ENCODE measurements at regions not wholly inside any gene's neighbourhood (a gene's known extent, or its start where the extent isn't known, plus 50 kb on each side); places are given as distances from the start of the nearest gene placed in this dataset.

DNA sequence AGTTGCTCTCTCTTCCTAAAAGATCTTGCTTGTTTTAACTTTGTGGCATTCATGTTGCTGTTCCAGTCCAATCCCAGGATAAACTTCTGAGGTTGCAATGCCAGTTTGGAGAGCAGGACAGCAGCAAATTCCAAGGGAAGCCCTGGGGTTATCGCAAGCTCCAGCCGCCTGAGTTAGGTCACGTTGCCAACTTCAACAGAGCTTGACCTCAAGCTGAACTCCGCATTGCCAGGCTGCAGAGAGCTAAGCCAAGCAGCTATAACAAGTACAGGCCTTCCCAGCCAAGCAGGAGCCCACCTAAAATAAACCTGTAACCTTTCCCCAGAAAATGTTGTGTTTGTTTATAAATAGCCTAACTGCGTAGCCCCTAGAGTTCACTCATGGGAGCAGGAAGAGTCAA lies 138.9 kb upstream of the LYZL1 start:
- intact Hi-C loops (cut with DNase I) = no loop called here
- no peaks in the 10 kb centered on the region for H3K36me3 ChIP-seq
- H3K27me3 ChIP-seq (ENCODE audit: low read depth) = no peaks in the 10 kb centered on the region
- peak; percentile 56 to 77 for ATAC-seq
- TF ChIP-seq, protein P1, sequence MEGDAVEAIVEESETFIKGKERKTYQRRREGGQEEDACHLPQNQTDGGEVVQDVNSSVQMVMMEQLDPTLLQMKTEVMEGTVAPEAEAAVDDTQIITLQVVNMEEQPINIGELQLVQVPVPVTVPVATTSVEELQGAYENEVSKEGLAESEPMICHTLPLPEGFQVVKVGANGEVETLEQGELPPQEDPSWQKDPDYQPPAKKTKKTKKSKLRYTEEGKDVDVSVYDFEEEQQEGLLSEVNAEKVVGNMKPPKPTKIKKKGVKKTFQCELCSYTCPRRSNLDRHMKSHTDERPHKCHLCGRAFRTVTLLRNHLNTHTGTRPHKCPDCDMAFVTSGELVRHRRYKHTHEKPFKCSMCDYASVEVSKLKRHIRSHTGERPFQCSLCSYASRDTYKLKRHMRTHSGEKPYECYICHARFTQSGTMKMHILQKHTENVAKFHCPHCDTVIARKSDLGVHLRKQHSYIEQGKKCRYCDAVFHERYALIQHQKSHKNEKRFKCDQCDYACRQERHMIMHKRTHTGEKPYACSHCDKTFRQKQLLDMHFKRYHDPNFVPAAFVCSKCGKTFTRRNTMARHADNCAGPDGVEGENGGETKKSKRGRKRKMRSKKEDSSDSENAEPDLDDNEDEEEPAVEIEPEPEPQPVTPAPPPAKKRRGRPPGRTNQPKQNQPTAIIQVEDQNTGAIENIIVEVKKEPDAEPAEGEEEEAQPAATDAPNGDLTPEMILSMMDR (IDR thresholded peaks at IDR 0.05) = no peak
- DNase-seq = peak; percentile 50
- no peaks in the 10 kb centered on the region for H3K9me3 ChIP-seq
- H3K4me3 ChIP-seq = no peak overlapping the region
- H3K27ac ChIP-seq = no peak overlapping the region
- H3K4me1 ChIP-seq = no peaks in the 10 kb centered on the region

DNA sequence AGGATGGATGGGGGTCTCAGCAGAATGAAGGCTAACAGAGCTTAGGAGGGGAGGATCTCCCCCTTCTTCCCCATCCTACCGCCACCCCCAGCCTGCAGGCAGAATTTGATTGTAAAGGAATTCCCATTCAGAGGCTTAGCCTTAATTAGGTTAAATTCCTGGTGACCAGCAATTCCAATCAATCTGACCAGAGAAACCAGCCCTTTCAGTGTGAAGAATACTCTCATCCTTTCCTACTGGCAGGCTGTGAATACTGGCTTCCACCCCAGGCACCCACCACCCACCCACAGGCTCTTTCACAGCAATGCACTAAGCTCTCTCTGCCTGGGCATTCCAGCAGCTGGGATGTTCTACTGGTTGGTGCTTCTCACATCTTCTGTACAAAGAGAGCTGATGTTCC lies 137.9 kb upstream of the LYZL1 start:
- Histone ChIP-seq H3K4me3 (no peak overlapping the region), H3K27me3 (ENCODE audit: low read depth) (no peaks in the 10 kb centered on the region), H3K4me1 (no peaks in the 10 kb centered on the region), H3K36me3 (no peaks in the 10 kb centered on the region), H3K9me3 (no peaks in the 10 kb centered on the region), H3K27ac (no peak overlapping the region)
- DNase-seq = no peak
- ATAC-seq = no peak
- TF ChIP-seq, protein P1 (IDR thresholded peaks at IDR 0.05) = no peak
- intact Hi-C loops (cut with DNase I) = no loop called here

DNA sequence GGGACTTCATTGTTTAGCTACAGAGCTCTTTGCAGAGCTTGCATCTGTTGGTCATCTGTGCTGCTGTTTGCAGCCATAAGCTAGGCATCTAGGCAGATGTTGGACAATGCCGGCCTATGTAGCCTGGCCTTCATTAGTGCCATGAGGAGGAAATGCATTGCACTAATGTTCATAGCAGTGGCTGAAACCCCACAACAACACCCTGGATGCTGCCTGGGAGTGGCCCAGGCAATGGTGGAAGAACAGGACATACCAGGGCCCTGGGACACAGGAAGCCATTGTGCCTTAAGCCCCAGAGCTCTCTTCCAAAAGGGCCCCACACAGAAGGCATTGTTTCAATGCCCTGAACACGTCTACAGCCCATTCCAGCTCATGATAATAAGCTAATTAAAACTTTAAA lies 131.5 kb upstream of the LYZL1 start:
- no peaks in the 10 kb centered on the region for H3K9me3 ChIP-seq
- H3K27me3 ChIP-seq (ENCODE audit: low read depth) = no peaks in the 10 kb centered on the region
- H3K4me1 ChIP-seq = no peaks in the 10 kb centered on the region
- ATAC-seq (no peak), DNase-seq (no peak)
- no peak overlapping the region for H3K27ac ChIP-seq
- no peak overlapping the region for H3K4me3 ChIP-seq
- intact Hi-C loops (cut with DNase I) = no loop called here
- H3K36me3 ChIP-seq = no peaks in the 10 kb centered on the region
- TF ChIP-seq, protein P1 (IDR thresholded peaks at IDR 0.05) = no peak

DNA sequence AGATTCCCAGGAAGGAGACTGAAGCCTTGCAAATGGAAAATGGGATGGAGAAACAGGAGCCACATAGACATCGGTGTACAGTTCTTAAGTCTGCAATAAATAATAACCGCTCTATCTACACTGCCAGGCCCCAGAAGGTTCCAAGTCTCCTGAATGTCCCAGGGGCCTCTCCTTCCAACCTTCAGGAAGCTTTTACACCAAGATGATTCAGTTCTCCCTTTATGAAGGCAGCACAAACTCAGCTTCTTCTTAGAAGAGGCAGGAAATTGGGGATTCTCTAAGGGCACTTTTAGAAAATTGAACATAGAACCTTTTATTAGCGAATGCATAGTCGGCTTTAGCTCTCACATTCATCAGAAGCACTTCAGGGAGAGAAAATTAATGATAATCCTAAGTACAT lies 130.8 kb upstream of the LYZL1 start:
- intact Hi-C loops (cut with DNase I) = no loop called here
- Histone ChIP-seq H3K9me3 (no peaks in the 10 kb centered on the region), H3K27me3 (ENCODE audit: low read depth) (no peaks in the 10 kb centered on the region), H3K4me3 (no peak overlapping the region), H3K27ac (no peak overlapping the region), H3K4me1 (no peaks in the 10 kb centered on the region), H3K36me3 (no peaks in the 10 kb centered on the region)
- DNase-seq = no peak
- ATAC-seq = no peak
- TF ChIP-seq, protein P1 (IDR thresholded peaks at IDR 0.05) = no peak

DNA sequence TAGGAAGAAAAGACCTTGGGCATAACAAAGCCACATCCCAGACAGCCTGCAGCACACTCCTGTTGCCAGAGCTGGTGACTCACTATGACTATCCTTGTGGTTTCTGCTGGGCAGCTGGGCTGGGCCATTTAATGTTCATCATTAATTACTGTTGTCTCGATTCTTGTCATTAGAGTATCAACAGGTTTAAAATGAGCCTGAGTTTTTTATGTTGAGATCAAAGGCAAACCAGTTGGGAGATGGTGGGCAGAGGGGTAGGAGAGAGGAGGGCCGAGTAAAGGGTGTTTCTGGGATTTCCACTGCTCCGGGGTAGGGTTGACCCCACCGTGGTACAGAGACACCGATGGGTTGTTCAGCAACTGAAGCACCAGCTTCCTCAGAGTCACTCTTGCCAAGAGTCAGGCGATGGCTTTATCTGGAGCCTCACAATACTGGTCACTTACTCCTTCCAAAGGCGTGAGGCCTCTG lies 128.7 kb upstream of the LYZL1 start:
- DNase-seq (no peak), ATAC-seq (no peak)
- Histone ChIP-seq H3K9me3 (peaks cover 4% of the 10 kb centered on the region), H3K27ac (no peak overlapping the region), H3K4me3 (no peak overlapping the region), H3K4me1 (no peaks in the 10 kb centered on the region), H3K36me3 (no peaks in the 10 kb centered on the region), H3K27me3 (ENCODE audit: low read depth) (no peaks in the 10 kb centered on the region)
- intact Hi-C loops (cut with DNase I) = no loop called here
- TF ChIP-seq, protein P1 (IDR thresholded peaks at IDR 0.05) = no peak

DNA sequence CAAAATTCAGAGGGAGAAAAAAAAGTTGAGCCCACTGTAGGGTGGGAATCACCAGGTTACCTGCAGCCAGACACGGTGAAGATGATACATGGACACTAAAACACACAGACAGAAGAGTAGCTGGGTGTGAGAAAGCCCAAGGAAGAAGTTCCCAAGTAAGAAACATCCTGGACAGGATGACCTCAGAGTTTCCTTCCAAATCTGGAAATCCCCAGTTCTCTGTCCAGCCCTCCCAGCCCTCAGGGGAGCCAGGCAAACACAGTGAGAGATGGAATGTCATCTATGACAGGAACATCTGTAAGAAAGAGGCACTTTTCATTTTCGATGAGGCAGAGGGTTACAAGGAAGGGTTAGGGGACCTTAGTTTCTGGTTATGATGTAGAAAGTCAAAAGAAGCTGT lies 125.1 kb upstream of the LYZL1 start:
- H3K4me1 ChIP-seq = no peaks in the 10 kb centered on the region
- no peak overlapping the region for H3K27ac ChIP-seq
- intact Hi-C loops (cut with DNase I) = no loop called here
- DNase-seq = no peak
- H3K27me3 ChIP-seq (ENCODE audit: low read depth) = no peaks in the 10 kb centered on the region
- peaks cover 4% of the 10 kb centered on the region for H3K9me3 ChIP-seq
- TF ChIP-seq, protein P1 (IDR thresholded peaks at IDR 0.05) = no peak
- ATAC-seq = no peak
- no peaks in the 10 kb centered on the region for H3K36me3 ChIP-seq
- no peak overlapping the region for H3K4me3 ChIP-seq
